Skeletal muscle tissue (tissue), 3 donors: ENCODE measurements at regions not wholly inside any gene's neighbourhood (a gene's known extent, or its start where the extent isn't known, plus 50 kb on each side); places are given as distances from the start of the nearest gene placed in this dataset.
A peak's percentile ranks its signal among the peaks of the same experiment; 100 is the strongest.
"Not testable (repeated sequence)": the region's sequence is repeated elsewhere in the genome, so short reads cannot be mapped to it uniquely, and the experiment has no call there.

Experiments used
- H3K27ac ChIP-seq: one replicate; pipeline ENCODE4 v1.7.0; 2013; ENCODE audit warnings: mild to moderate bottlenecking, low read depth, low read length, inconsistent platforms
- H3K27me3 ChIP-seq, 3 donors: one replicate each; pipeline ENCODE4 v1.7.0; 2013; ENCODE audit warnings: low read length in 3 of 3; ENCODE audit not compliant: control insufficient read depth in 3 of 3, insufficient read depth in 3 of 3
- H3K36me3 ChIP-seq, 3 donors: one replicate each; pipeline ENCODE4 v1.7.0; 2013; ENCODE audit warnings: low read length in 3 of 3; ENCODE audit not compliant: control insufficient read depth in 3 of 3, insufficient read depth in 3 of 3
- H3K4me1 ChIP-seq, 3 donors: one replicate each; pipeline ENCODE4 v1.7.0; 2013; ENCODE audit warnings: low read length in 3 of 3, mild to moderate bottlenecking in 3 of 3; ENCODE audit not compliant: control insufficient read depth in 3 of 3, insufficient read depth in 3 of 3
- H3K4me3 ChIP-seq, 3 donors: one replicate each; pipeline ENCODE4 v1.7.0; 2013; ENCODE audit warnings: low read length in 3 of 3
- H3K9ac ChIP-seq, 3 donors: one replicate each; pipeline ENCODE4 v1.7.0; 2013; ENCODE audit warnings: low read length in 3 of 3, mild to moderate bottlenecking in 3 of 3, moderate library complexity in 2 of 3, low read depth in 1 of 3
- H3K9me3 ChIP-seq, 3 donors: one replicate each; pipeline ENCODE4 v1.7.0; 2013; ENCODE audit warnings: low read length in 3 of 3; ENCODE audit not compliant: control insufficient read depth in 3 of 3
- donor health status: Osteomylitis.

- H3K4me3 ChIP-seq, result no peak overlapping the region
- H3K9me3 ChIP-seq, result no peaks in the 10 kb centered on the region
- no peak overlapping the region for H3K9ac ChIP-seq
- no peaks in the 10 kb centered on the region for H3K36me3 ChIP-seq
- H3K27ac ChIP-seq, result no peak overlapping the region
- no peaks in the 10 kb centered on the region for H3K4me1 ChIP-seq
- H3K27me3 ChIP-seq, result no peaks in the 10 kb centered on the region
Observed at GRCh38 chr4:100907465-100908454, 389.9 kb upstream of the EMCN start.

DNA sequence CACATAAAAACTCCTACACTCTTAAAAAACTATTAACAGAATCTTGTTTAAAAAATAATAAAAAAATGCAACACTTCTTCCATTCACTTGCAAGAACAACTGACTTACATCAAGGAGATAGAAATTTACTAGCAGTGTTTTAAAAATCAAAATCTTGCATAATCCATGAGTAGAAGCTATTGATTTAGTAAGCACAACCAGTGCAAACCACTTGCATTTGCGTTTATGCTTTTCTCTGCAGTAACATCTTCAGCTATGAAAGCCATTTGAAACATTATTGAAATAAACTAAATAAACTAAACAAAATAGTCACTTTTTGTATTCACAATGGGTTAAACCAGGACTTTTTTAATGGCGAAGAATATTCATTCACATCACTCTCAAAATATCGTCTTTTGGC, 389.2 kb upstream of the EMCN start:
- H3K36me3 ChIP-seq, result no peaks in the 10 kb centered on the region
- H3K27ac ChIP-seq, result no peak overlapping the region
- H3K9ac ChIP-seq, result no peak overlapping the region
- H3K4me1 ChIP-seq, result no peaks in the 10 kb centered on the region
- H3K4me3 ChIP-seq, result no peak overlapping the region
- no peaks in the 10 kb centered on the region for H3K27me3 ChIP-seq
- no peaks in the 10 kb centered on the region for H3K9me3 ChIP-seq

- H3K36me3 ChIP-seq, H3K4me1 ChIP-seq, H3K27ac ChIP-seq, H3K4me3 ChIP-seq, H3K27me3 ChIP-seq, H3K9ac ChIP-seq, H3K9me3 ChIP-seq: not testable (repeated sequence)
Observed at GRCh38 chr4:100900945-100901344, 383.1 kb upstream of the EMCN start.

DNA sequence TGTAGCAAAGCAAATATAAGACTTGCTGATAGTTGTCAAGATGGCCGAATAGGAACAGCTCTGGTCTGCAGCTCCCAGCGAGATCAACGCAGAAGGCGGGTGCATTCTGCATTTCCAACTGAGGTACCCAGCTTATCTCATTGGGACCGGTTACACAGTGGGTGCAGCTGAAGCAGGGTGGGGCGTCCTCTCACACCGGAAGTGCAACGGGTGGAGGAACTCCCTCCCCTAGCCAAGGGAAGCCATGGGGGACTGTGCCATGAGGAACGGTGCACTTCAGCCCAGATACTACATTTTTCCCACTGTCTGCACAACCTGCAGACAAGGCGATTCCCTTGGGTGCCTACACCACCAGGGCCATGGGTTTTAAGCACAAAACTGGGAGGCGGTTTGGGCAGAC, 382.3 kb upstream of the EMCN start:
- Histone ChIP-seq H3K9ac (no peak overlapping the region), H3K27ac (no peak overlapping the region), H3K27me3 (no peaks in the 10 kb centered on the region), H3K4me1 (no peaks in the 10 kb centered on the region), H3K9me3 (no peaks in the 10 kb centered on the region), H3K4me3 (no peak overlapping the region), H3K36me3 (no peaks in the 10 kb centered on the region)

- Histone ChIP-seq H3K27me3 (no peaks in the 10 kb centered on the region), H3K4me3 (no peak overlapping the region), H3K4me1 (no peaks in the 10 kb centered on the region), H3K27ac (no peak overlapping the region), H3K36me3 (no peaks in the 10 kb centered on the region), H3K9me3 (no peaks in the 10 kb centered on the region), H3K9ac (no peak overlapping the region)
Observed at GRCh38 chr4:100898844-100899243, 381.0 kb upstream of the EMCN start.

GRCh38 chr4:100895556-100896197, 377.9 kb upstream of the EMCN start:
- no peaks in the 10 kb centered on the region for H3K4me1 ChIP-seq
- no peaks in the 10 kb centered on the region for H3K36me3 ChIP-seq
- H3K9me3 ChIP-seq, result no peaks in the 10 kb centered on the region
- H3K4me3 ChIP-seq, result peak overlapping the region; percentile 16 to 68 (median 41)
- no peaks in the 10 kb centered on the region for H3K27me3 ChIP-seq
- H3K9ac ChIP-seq, result peak overlapping the region in 1 of 3 donors; percentile 2
- no peak overlapping the region for H3K27ac ChIP-seq

- Histone ChIP-seq H3K4me1 (no peaks in the 10 kb centered on the region), H3K36me3 (no peaks in the 10 kb centered on the region), H3K27ac (no peak overlapping the region), H3K9me3 (peaks cover 0 to 3% (median 0%) of the 10 kb centered on the region in 3 donors), H3K27me3 (no peaks in the 10 kb centered on the region), H3K4me3 (no peak overlapping the region), H3K9ac (no peak overlapping the region)
Observed at GRCh38 chr4:100894339-100894870, 376.6 kb upstream of the EMCN start.

DNA sequence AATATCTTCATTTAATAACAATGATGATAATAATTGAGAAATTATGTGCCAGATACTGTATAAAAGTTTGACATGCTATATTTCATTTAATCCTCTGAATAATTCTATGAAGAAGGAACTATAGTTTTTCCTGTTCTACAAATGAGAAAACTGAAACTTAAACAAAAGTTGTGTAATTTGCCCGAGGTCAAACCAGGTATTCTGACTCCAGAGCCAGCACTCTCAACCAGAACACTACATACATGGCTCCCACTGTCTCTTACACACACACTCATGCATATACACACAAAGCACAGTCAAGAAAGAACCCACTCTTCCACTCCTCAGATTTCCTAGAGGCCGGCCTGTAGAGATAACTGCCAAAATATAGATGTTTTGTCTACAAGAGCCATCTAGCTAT, 374.0 kb upstream of the EMCN start:
- H3K9me3 ChIP-seq, result peaks cover 0 to 3% (median 0%) of the 10 kb centered on the region in 3 donors
- H3K36me3 ChIP-seq, result no peaks in the 10 kb centered on the region
- H3K27me3 ChIP-seq, result no peaks in the 10 kb centered on the region
- no peak overlapping the region for H3K9ac ChIP-seq
- H3K27ac ChIP-seq, result no peak overlapping the region
- H3K4me1 ChIP-seq, result no peaks in the 10 kb centered on the region
- H3K4me3 ChIP-seq, result no peak overlapping the region

- no peak overlapping the region for H3K9ac ChIP-seq
- peaks cover 0 to 3% (median 0%) of the 10 kb centered on the region in 3 donors for H3K9me3 ChIP-seq
- no peak overlapping the region for H3K4me3 ChIP-seq
- no peaks in the 10 kb centered on the region for H3K36me3 ChIP-seq
- no peaks in the 10 kb centered on the region for H3K4me1 ChIP-seq
- H3K27ac ChIP-seq, result no peak overlapping the region
- no peaks in the 10 kb centered on the region for H3K27me3 ChIP-seq
Observed at GRCh38 chr4:100889898-100890297, 372.1 kb upstream of the EMCN start.

GRCh38 chr4:100889401-100889800, 371.6 kb upstream of the EMCN start:
- Histone ChIP-seq H3K4me3 (no peak overlapping the region), H3K4me1 (no peaks in the 10 kb centered on the region), H3K9me3 (peaks cover 0 to 3% (median 0%) of the 10 kb centered on the region in 3 donors), H3K36me3 (no peaks in the 10 kb centered on the region), H3K27ac (no peak overlapping the region), H3K9ac (no peak overlapping the region), H3K27me3 (no peaks in the 10 kb centered on the region)
